Activated CD8-positive, alpha-beta T cell treated with anti-CD3 and anti-CD28 coated beads, Interleukin-2, amount 10 ng/mL, durations not matched to agents 7 days and 5 days (primary cell): ENCODE measurements at regions not wholly inside any gene's neighbourhood (a gene's known extent, or its start where the extent isn't known, plus 50 kb on each side); places are given as distances from the start of the nearest gene placed in this dataset.
"Not testable (repeated sequence)": the region's sequence is repeated elsewhere in the genome, so short reads cannot be mapped to it uniquely, and the experiment has no call there.

Experiments
- ATAC-seq: fragments of 150-1000 bp; cut with Tn5 transposase; one replicate; pipeline ENCODE4 v1.10.0; 2021; ENCODE audit warnings: moderate library complexity
- CTCF ChIA-PET: fragments of 350-600 bp; sonication (Branson Sonifier 250); formaldehyde crosslinking; loops from one replicate; lab custom pipeline; 2021; ENCODE audit warnings: antibody characterized with exemption; lab: Charles Lee
- POLR2A ChIA-PET: fragments of 350-600 bp; sonication (Branson Sonifier 250); formaldehyde crosslinking; loops from one replicate; lab custom pipeline; 2021; ENCODE audit warnings: antibody characterized with exemption; lab: Charles Lee
- DNase-seq: peaks from one replicate; pipeline ENCODE4 v3.0.0-alpha.2; 2020
- H3K27ac Mint-ChIP-seq: one replicate; pipeline ENCODE4 v1.8.0; 2021; ENCODE audit warnings: mild to moderate bottlenecking, mixed read lengths
- H3K27me3 Mint-ChIP-seq: one replicate; pipeline ENCODE4 v1.8.0; 2021; ENCODE audit warnings: low read depth, mixed read lengths
- H3K36me3 Mint-ChIP-seq: one replicate; pipeline ENCODE4 v1.8.0; 2021; ENCODE audit warnings: low read depth, mixed read lengths
- H3K4me1 Mint-ChIP-seq: one replicate; pipeline ENCODE4 v1.8.0; 2021; ENCODE audit warnings: low read depth, mixed read lengths
- H3K4me3 Mint-ChIP-seq: one replicate; pipeline ENCODE4 v1.8.0; 2021; ENCODE audit warnings: mild to moderate bottlenecking, mixed read lengths
- H3K9me3 Mint-ChIP-seq: one replicate; pipeline ENCODE4 v1.8.0; 2022; ENCODE audit warnings: mixed read lengths; ENCODE audit not compliant: insufficient read depth

DNA sequence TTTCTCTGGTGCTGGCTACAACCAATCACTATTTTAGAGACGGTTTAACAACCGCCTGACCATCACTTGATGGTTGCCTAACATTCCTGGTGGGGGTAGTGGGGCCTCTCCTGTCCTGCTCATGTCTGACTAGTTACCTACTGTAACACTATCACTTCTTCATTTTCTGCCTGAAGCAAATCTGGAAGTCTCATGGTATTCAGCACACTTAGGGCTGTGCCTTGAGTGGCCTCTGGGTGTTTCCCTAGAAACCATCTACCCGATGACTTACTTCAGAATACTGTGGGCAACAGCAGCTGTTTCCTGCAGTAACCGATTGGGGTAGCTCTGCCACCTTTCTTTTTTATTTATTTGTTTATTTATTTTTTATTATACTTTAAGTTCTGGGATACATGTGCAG is 880.1 kb upstream of the INTU start:
- Mint-ChIP-seq H3K36me3 (no peaks in the 10 kb centered on the region), H3K4me1 (no peaks in the 10 kb centered on the region), H3K4me3 (no peak overlapping the region), H3K27ac (no peak overlapping the region), H3K9me3 (no peaks in the 10 kb centered on the region), H3K27me3 (no peaks in the 10 kb centered on the region)
- DNase-seq = no peak
- no peak for ATAC-seq
- POLR2A ChIA-PET = no interaction called here
- CTCF ChIA-PET = no interaction called here

DNA sequence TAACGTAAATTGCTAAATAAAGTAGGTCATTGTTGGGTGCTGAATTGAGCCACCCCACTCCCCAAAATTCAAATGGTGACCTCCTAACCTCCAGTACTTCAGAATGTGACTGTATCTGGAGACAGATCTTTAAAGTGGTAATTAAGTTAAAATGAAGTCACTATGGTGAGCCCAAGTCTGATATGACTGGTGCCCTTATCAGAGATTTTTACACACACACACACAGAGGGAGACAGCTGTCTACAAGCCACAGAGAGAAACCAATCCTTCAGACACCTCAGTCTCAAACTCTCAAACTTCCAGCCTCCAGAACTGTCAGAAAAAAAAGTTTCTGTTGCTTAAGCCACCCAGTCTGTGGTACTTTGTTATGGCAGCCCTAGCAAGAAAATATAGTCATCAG is 879.2 kb upstream of the INTU start:
- Mint-ChIP-seq H3K4me3 (no peak overlapping the region), H3K4me1 (no peaks in the 10 kb centered on the region), H3K9me3 (no peaks in the 10 kb centered on the region), H3K36me3 (no peaks in the 10 kb centered on the region), H3K27ac (no peak overlapping the region), H3K27me3 (no peaks in the 10 kb centered on the region)
- ChIA-PET CTCF (no interaction called here), POLR2A (no interaction called here)
- ATAC-seq (no peak), DNase-seq (no peak)

GRCh38 chr4:126755506-126755905 is 877.3 kb upstream of the INTU start:
- H3K27me3 Mint-ChIP-seq = no peaks in the 10 kb centered on the region
- no peaks in the 10 kb centered on the region for H3K4me1 Mint-ChIP-seq
- H3K9me3 Mint-ChIP-seq = no peaks in the 10 kb centered on the region
- DNase-seq = no peak
- no peak for ATAC-seq
- H3K4me3 Mint-ChIP-seq = no peak overlapping the region
- ChIA-PET POLR2A (no interaction called here), CTCF (no interaction called here)
- no peak overlapping the region for H3K27ac Mint-ChIP-seq
- H3K36me3 Mint-ChIP-seq = no peaks in the 10 kb centered on the region

DNA sequence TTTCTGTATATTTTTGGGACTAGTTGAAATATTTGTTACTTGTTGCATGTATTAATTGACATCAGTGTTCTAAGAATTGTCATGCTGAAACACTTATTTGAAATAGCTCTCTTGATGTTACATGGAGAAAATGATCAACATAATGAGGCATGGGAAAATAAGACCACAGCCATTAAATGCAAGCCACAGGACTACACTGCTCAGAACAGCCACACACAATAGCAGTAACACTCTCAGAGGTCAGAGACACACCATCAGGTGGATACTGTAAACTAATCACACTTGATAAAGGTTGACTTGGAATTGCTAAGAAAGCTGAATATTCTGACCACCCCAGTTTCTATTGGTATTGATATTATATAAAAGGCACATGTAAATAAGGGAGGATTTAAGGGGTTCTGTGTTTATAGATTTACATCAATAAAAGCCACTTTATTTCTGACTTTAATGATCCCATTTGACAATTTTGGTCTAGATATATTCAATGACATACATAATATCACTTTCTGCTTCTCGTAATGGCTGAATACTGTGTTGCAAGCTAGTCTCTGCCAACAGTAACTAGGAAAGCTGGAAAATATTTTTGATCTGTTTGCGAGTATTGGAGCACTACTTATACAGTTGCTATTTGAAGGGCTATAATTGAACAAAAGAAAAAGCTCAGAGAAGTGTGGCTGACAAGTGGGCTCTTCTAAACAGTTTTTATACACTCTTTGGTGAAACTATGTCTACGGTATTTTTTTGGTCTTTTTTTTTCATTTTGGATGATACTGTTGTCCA is 876.5 kb upstream of the INTU start:
- no peaks in the 10 kb centered on the region for H3K27me3 Mint-ChIP-seq

DNA sequence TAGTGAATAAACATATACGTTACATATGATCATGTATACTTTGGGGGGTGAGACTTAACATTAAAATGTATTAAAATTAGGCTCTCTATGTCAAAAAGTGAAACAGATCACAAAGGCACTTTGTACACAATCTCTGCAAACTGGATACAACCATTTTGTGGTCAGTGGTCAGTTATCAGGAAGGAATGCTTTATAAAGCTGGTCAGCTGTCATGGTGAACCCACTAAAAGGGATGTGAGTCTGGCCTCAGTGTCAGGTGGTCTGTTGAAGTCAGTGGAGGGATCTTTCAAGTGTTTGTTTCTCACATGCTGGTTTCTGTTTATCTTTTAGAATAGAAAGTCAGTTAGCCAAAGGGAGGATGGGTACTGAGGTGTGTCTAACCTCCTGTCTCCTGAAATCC is 875.5 kb upstream of the INTU start:
- POLR2A ChIA-PET = no interaction called here
- no peak overlapping the region for H3K27ac Mint-ChIP-seq
- H3K4me3 Mint-ChIP-seq = no peak overlapping the region
- ATAC-seq (no peak), DNase-seq (no peak)
- CTCF ChIA-PET = no interaction called here
- H3K4me1 Mint-ChIP-seq = no peaks in the 10 kb centered on the region
- H3K27me3 Mint-ChIP-seq = no peaks in the 10 kb centered on the region
- H3K36me3 Mint-ChIP-seq = no peaks in the 10 kb centered on the region
- no peaks in the 10 kb centered on the region for H3K9me3 Mint-ChIP-seq

More for the DNA sequence above, 876.5 kb upstream of the INTU start:
- POLR2A ChIA-PET = no interaction called here
- no peak overlapping the region for H3K4me3 Mint-ChIP-seq
- H3K4me1 Mint-ChIP-seq = no peaks in the 10 kb centered on the region
- H3K36me3 Mint-ChIP-seq = no peaks in the 10 kb centered on the region
- H3K27ac Mint-ChIP-seq = no peak overlapping the region
- ATAC-seq (no peak), DNase-seq (no peak)
- CTCF ChIA-PET = no interaction called here
- H3K9me3 Mint-ChIP-seq = no peaks in the 10 kb centered on the region

GRCh38 chr4:126758493-126758892 is 874.3 kb upstream of the INTU start:
- Mint-ChIP-seq H3K27me3 (no peaks in the 10 kb centered on the region), H3K27ac (no peak overlapping the region), H3K9me3 (no peaks in the 10 kb centered on the region), H3K4me1 (no peaks in the 10 kb centered on the region), H3K4me3 (no peak overlapping the region), H3K36me3 (no peaks in the 10 kb centered on the region)
- no peak for ATAC-seq
- POLR2A ChIA-PET = no interaction called here
- CTCF ChIA-PET = no interaction called here
- DNase-seq = no peak

GRCh38 chr4:126761947-126762662 is 870.7 kb upstream of the INTU start:
- Mint-ChIP-seq H3K36me3 (no peaks in the 10 kb centered on the region), H3K27me3 (no peaks in the 10 kb centered on the region), H3K4me3 (no peak overlapping the region), H3K9me3 (no peaks in the 10 kb centered on the region), H3K4me1 (no peaks in the 10 kb centered on the region), H3K27ac (no peak overlapping the region)
- POLR2A ChIA-PET = no interaction called here
- DNase-seq (no peak), ATAC-seq (no peak)
- CTCF ChIA-PET = no interaction called here

DNA sequence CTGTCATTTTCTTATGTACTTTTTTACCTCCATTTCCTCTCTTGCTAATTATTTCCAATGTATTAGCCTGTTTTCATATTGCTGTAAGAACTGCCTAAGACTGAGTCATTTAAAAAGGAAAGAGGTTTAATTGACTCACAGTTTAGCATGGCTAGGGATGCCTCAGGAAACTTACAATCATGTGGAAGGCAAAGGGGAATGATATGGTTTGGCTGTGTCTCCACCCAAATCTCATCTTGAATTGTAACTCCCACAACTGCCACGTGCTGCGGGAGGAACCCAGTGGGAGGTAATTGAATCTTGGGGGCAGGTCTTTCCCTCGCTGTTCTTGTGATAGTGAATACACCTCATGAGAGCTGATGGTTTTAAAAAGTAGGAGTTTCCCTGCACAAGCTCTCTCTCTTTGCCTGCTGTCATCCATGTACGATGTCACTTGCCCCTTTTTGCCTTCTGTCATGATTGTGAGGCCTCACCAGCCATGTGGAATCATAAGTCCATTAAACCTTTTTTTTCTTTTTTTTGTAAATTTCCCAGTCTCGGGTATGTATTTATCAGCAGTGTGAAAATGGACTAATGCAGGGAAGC is 870.0 kb upstream of the INTU start:
- ATAC-seq = no peak
- Mint-ChIP-seq H3K27me3 (no peaks in the 10 kb centered on the region), H3K9me3 (no peaks in the 10 kb centered on the region), H3K4me3 (no peak overlapping the region), H3K36me3 (no peaks in the 10 kb centered on the region), H3K27ac (no peak overlapping the region), H3K4me1 (no peaks in the 10 kb centered on the region)
- ChIA-PET CTCF (no interaction called here), POLR2A (no interaction called here)
- DNase-seq = no peak

DNA sequence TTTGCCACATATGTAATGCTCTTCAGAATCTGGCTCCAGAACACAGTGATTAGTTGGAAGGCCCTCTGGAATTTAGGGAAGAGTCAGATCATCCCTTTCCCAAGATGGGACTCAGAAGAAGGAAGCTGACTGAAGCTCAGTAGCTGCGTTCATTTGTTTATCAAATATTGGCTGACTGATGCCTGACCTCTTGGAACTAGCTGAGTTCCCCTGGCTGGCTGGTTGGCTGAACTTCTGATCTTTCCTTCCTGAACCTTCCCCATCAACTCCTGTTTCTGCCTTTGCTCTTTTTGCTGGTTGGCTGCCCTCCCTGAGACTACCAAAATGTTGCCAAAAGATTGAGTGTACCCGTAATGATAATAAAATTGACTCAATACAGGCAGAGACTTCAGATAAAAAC is 866.5 kb upstream of the INTU start:
- Mint-ChIP-seq H3K27me3 (no peaks in the 10 kb centered on the region), H3K9me3 (peaks cover 3% of the 10 kb centered on the region), H3K36me3 (no peaks in the 10 kb centered on the region), H3K27ac (no peak overlapping the region), H3K4me1 (no peaks in the 10 kb centered on the region), H3K4me3 (no peak overlapping the region)
- ChIA-PET POLR2A (no interaction called here), CTCF (interaction anchor here (0.6 kb wide), 1 partner anchor 1412 kb away, joined by 3 read pairs; no protein-coding TSS in a partner anchor)
- DNase-seq (no peak), ATAC-seq (no peak)

DNA sequence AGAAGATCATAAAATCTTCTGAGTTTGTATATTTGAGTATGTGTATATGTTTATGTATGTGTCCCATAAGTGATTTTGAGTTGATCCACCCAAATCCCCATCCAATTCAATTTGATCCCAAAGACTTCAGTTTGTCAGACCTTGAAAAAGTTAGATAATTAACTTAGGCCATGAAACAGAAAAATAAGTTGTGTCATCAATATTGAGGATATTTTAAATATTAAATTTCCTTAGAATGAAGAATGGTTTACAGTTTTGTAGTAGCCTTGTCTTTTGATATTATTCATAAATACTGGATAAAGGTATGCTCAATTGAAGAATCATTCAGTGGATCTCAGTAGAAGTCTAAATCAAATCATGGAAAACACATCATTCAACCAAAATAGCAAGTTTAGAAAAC is 864.4 kb upstream of the INTU start:
- Mint-ChIP-seq H3K4me1 (no peaks in the 10 kb centered on the region), H3K27me3 (no peaks in the 10 kb centered on the region), H3K4me3 (no peak overlapping the region), H3K27ac (no peak overlapping the region), H3K36me3 (no peaks in the 10 kb centered on the region), H3K9me3 (peaks cover 3% of the 10 kb centered on the region)
- POLR2A ChIA-PET = no interaction called here
- DNase-seq (no peak), ATAC-seq (no peak)
- CTCF ChIA-PET = no interaction called here

DNA sequence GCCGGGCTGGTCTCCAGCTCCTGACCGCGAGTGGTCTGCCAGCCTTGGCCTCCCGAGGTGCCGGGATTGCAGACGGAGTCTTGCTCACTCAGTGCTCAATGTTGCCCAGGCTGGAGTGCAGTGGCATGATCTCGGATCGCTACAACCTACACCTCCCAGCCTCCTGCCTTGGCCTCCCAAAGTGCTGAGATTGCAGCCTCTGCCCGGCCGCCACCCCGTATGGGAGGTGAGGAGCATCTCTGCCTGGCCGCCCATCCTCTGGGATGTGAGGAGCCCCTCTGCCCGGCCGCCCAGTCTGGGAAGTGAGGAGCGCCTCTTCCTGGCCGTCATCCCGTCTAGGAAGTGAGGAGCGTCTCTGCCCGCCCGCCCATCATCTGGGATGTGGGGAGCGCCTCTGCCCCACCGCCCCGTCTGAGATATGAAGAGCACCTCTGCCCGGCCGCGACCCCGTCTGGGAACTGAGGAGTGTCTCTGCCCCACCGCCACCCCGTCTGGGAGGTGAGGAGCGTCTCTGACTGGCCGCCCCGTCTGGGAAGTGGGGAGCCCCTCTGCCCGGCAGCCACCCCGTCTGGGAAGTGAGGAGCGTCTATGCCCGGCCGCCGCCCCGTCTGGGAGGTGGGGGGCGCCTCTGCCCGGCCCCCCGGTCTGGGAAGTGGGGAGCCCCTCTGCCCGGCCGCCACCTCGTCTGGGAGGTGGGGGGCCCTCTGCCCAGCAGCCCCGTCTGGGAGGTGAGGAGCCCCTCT is 861.8 kb upstream of the INTU start:
- H3K27ac Mint-ChIP-seq, ATAC-seq, H3K4me1 Mint-ChIP-seq, CTCF ChIA-PET, DNase-seq, H3K36me3 Mint-ChIP-seq, H3K4me3 Mint-ChIP-seq, POLR2A ChIA-PET, H3K9me3 Mint-ChIP-seq, H3K27me3 Mint-ChIP-seq: not testable (repeated sequence)

DNA sequence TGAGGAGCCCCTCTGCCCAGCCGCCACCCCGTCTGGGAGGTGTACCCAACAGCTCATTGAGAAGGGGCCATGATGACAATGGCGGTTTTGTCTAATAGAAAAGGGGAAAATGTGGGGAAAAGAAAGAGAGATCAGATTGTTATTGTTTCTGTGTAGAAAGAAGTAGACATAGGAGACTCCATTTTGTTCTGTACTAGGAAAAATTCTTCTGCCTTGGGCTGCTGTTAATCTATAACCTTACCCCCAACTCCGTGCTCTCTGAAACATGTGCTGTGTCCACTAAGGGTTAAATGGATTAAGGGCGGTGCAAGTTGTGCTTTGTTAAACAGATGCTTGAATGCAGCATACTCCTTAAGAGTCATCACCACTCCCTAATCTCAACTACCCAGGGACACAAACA is 861.1 kb upstream of the INTU start:
- CTCF ChIA-PET, POLR2A ChIA-PET, H3K9me3 Mint-ChIP-seq, H3K4me1 Mint-ChIP-seq, H3K27me3 Mint-ChIP-seq, ATAC-seq, H3K36me3 Mint-ChIP-seq, H3K4me3 Mint-ChIP-seq, DNase-seq, H3K27ac Mint-ChIP-seq: not testable (repeated sequence)
